GM18507 (cell line): ENCODE measurements at regions not wholly inside any gene's neighbourhood (a gene's known extent, or its start where the extent isn't known, plus 50 kb on each side); places are given as distances from the start of the nearest gene placed in this dataset.
"Not testable (repeated sequence)": the region's sequence is repeated elsewhere in the genome, so short reads cannot be mapped to it uniquely, and the experiment has no call there.

Experiments
- DNase-seq: peaks from one replicate; pipeline ENCODE4 v3.0.0; 2011; ENCODE audit warnings: low read depth; ENCODE audit not compliant: insufficient read length; ENCODE audit errors: extremely low spot score
- FAIRE-seq: peaks from 2 replicates; lab custom pipeline; 2011; peaks lifted over from hg19 to GRCh38; lab: Jason Lieb, UNC

DNA sequence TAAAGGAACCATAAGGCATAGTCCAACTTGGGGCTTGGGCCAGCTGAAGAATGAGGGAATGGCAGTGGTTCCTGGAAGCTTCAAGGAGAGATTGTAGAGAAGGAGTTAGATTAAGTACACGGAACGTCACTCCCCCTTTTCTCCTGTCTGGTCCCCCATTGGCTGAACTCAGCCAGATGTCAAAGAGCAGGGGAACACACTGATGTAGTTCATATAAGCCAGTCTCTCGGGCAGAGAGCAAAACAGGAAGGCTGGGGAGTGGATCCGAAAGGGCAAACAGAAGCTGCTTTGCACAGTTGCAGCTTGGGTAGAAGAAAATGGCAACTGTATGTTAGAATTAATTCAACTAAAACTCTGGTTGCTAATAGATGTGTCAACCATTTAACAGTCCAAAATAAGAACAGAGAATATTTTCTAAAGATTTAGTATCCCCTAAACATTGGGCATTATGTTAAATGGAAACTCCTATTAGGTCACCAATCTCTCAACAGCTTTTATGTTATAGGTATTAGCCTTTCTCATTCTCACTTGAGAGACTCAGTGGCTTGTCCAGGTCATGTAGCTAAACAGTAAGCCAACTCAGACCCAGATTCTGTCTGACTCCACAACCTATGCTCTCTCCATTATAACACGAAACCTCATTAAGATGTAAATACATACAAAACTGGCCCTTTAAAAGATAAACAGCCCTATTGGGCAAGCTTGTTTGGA, 600.7 kb upstream of the USP24 start:
- no peak for FAIRE-seq

DNA sequence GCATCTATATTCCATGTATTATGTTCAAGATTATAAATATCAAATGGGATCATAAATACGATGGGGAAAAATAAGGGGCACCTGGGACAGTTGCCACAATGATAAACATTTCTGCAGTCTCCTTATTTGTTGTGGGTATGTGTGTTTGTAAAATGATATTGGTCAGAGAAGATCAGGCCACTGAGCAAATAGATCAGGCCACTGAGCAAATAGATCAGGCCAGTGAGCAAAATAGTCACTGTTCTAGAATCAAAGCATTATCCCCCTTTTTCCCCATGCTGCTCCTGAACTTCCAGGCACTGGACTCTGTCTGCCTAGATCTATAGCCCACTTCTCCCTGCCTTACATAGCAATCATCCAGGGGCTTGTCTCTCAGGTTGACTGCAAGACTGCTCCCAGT, 599.8 kb upstream of the USP24 start:
- no peak for DNase-seq
- no peak for FAIRE-seq

More for the DNA sequence above, 600.7 kb upstream of the USP24 start:
- DNase-seq, result no peak

DNA sequence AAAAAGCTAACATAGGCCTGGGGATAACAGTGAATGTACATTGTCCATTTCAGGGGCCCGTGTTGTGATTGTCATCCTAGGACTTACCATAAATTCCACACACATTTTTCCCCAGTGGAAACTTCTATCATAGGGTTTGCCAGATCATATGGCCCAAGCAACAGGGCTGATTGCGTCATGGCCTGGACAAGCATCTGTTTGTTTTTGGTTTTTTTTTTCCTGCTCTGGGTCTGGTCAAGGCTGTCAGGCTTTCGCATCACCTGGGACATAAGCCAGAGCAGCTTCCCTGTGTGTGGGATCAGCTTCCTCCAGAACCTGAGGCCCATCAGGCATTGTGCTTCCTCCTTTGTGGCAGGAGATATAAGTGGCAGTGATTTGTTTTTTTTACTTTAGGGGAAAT, 598.5 kb upstream of the USP24 start:
- no peak for DNase-seq
- FAIRE-seq, result no peak

DNA sequence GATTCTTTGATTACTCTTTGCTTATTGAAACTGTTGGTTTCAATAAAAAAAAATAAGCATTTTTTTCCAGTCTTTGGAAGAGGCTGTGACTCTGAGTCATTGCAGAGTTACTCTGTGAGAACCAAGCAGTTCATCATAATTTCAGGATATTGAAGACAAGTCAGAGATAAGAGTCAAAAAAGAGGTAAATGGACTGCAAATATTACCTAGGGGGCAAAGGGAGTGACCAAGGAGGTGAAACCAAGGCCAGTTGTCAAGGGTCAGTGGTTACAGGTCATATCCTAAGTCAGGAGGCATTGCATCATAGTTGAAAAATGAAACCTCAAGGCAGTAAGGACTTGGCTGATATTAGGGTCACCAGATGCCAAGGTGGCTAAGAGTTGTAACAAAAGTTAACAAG, 597.1 kb upstream of the USP24 start:
- DNase-seq (no peak), FAIRE-seq (no peak)

DNA sequence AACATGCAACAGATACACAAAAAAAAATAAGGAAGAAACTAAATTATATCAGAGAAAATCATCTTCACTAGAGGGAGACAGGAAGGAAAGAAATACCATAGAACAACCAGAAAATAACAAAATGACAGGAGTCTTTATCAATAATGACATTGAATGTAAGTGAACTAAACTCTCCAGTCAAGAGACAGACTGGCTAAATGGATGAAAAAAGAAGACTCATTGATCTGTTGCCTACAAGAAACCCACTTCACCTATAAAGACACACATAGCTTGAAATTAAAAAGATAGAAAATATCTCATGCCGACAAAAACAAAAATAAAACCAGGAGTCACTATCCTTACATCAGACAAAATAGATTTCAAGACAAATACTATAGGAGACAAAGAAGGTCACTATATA, 593.1 kb upstream of the USP24 start:
- DNase-seq (no peak), FAIRE-seq (no peak)

DNA sequence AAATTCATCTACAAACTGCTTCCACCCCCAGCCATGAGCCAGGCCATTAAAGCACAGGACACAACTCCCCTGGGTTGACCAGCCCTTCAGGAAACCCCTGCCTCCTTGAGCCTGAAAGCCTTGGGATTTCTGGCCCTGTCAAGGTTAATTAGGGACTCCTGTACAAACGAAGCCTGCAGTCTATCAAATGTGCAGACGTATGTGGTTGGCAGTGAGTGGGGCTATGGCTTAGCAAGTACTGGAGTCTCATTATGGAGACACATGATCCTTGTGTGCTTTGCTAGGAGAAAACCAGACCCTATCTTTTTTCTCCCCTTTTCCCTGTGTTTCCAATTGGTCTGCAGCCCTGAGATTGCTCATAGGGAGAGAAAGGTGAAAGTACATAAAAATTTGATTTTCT, 588.3 kb upstream of the USP24 start:
- FAIRE-seq (no peak), DNase-seq (no peak)

DNA sequence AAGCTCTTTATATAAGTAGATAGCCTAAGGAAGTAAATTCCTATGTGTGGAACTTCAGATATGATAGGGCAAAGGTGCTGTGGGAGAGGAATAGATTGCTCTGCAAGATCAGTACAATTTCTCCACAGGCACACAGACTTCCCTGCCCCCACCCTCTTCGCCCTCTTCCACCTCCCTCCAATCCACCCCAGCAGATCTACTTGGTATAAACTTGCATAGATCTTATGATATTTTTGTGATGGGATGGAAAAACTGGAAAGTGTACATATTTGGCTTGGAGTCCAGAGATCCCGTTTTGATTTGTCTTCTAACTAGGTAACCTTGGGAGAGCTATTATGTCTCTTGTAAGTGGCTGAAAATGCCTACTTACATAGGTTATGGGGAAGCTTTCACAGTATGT, 586.3 kb upstream of the USP24 start:
- FAIRE-seq, result no peak
- DNase-seq, result no peak

DNA sequence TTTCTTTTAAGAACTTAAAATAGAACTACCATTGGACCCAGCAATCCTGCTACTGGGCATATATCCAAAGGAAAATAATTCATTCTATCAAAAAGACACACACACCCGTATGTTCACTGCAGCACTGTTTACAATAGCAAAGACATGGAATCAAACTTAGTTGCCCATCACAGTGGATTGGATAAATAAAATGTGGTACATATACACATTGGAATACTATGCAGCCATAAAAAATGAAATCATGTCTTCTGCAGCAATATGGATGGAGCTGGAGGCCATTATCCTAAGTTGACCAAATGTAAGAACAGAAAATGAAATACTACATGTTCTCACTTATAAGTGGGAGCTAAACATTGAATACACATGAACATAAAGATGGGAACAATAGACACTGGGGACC, 585.3 kb upstream of the USP24 start:
- DNase-seq (no peak), FAIRE-seq (no peak)

DNA sequence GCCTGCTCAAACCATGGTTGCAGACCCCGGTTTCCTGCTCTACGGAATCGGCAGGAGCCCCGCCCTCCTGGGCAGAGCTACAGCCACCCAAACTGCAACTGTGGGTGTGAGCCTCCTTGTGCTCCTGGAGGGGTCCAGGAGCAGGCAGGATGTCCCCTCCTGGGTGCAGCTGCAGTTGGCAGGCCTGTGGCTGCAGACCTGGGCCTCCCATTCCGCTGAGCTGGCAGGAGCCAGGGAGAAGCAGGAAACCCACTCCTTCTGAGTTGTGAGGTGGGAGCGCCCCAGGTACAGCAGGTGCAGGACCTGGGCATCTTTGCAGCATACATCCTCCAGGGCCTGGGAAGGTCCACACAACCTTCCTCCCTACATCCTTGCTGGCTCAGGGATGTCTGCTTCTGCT, 578.7 kb upstream of the USP24 start:
- no peak for FAIRE-seq
- no peak for DNase-seq

DNA sequence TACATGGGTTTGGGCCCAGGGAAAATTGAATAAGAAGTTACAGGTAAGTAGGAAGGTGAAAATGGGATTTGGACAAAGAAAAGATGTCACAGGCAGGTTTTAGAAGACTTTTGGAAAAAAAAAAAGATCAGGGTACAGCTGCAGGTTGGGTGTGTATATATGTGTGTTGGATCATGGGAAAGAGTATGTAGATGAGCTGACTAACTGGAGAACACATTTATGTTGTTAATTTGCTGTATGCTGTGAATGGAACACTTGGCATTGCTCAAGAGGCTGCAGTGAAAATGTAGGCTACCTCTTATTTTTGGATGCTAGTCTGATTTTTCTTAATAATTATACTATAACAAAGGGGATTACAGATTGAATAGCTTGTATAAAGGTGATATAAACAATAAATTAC, 577.7 kb upstream of the USP24 start:
- no peak for DNase-seq
- no peak for FAIRE-seq

DNA sequence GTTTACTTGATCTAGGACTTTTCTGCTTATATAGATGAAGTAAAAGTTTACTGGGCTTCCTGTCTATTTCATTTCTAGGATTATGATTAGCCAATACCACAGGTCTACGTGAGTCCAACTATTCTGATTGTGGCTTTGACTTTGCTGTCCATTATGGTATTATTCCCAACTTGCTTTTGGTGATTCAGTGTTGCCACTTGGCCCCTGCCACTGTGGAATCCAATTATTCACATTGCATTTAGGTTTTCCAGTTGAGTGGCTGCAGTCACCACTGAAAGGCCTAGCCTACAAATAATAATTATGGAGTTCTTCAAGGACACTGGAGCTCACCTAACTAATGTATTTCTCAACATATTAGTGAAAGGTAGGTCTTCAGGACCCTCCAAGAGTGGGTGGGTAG, 574.3 kb upstream of the USP24 start:
- DNase-seq (no peak), FAIRE-seq (no peak)

DNA sequence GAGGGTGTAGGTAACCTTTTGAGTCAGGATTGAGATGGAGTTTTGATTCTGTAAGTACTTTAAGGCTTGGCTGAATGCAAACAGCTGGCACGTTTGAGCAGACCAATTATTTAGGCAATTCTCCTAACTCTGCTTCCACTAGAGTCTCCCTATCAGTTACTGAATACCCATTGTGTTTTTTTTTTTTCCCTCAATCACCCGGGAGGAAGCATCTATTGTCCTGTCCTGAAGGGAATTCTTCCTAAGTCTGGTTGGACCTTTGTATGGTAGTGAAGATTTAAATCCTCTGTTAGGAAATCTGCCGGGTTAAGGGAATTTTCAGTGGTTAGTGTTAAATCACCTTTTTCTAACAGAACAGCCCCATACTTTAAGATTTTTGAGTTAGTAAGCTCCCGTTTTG, 571.2 kb upstream of the USP24 start:
- no peak for FAIRE-seq
- DNase-seq, result no peak

DNA sequence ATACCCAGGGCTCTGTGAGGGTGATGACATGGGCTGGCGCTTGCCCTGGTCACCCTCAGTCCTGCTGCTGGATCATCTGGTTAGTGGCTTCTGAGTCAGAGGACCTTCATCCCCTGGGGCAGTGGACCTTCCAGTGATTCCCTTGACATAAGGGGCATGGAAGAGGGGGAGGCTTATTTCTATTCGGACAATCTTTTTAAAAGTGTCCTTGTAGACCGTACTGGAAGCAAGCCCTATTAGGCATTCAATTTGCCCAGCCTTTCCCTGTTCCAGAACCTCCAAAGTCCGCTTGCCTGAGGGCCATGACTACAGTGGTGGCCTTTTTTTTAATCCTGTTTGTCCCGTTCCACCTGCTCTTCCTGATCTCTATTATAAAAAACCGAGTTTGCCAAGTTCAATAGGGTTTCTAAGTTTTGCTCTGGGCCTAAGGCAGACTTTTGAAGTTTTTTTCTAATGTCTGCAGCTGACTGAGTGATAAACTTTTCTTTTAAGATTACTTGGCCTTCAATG, 569.8 kb upstream of the USP24 start:
- not testable (repeated sequence) for DNase-seq, FAIRE-seq

DNA sequence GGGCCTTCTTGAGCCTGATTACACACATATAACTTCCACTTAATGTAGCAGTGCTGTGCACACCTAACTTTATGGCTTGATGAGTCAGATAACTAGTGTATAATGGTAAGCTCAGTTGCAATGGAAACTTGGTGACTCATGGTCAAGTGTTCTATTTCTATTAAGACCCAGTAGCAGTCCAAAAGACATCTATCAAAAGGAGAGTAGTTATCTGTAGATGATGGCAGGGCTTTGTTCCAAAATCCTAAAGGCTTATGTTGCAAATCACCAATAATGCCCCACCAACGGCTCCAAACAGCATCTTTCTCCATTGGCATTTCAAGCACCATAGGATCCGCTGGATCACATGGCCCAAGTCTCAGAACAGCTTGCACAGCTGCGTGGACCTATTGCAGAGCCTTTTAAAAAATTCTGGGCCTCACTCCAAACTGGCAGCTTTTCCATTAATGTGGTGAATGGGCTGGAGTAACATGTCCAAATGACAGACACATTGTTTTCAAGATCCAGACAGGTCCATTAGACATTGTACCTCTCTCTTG, 566.8 kb upstream of the USP24 start:
- FAIRE-seq (no peak), DNase-seq (no peak)

DNA sequence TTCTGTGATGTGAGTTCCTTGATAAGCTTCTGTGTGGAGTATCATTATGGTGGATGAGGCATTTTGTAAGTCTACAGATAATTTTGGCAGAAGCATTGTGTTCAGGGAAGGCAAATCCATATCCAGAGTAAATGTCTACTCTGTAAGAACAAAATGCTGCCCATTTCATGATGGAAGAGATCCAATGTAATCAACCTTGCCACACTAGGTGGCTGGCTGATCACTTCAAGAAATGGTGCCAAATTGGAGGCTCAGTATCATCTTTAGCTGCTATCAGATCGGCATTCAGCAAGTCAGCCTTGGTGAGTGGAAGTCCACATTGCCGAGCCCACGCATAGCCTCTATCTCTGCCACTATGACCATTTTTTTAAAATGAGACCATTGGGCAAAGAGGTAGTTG, 565.8 kb upstream of the USP24 start:
- DNase-seq (no peak), FAIRE-seq (no peak)

DNA sequence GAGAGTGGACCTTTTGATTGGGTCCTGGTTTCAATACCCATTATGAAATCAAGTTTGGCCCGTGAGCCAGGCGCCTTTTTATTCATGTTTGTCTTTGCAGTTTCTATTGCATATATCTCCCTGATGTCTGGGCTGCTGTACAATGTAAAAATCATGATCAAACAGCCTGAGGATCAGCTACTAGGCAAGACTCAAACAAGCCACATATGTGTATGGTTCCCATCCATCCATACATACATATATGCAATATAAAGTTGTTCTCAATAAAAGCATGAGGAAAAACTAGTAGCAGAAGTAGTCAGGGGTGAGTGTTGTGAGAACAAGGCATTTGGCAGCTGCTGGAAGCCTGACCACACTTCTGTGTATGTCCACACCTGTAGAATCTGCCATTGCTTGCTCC, 562.4 kb upstream of the USP24 start:
- no peak for DNase-seq
- FAIRE-seq, result no peak

DNA sequence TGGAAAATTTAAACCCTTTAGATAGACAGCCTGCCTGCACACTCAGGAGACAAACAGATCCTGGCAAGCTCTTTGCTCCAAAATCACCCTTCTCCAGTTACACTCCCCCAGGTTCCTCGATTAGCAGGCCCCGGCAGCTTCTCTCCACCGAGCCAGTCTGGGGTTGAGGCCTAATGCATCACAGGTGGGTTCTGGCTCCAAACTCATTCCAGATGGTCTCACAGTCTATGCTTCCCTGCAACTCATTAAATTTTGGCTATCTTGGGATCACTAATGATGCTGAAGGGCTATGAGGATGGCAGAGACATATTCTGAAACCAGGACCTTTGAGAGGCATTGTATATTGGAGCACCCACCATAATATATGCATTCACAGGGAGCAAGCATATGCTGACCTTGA, 559.8 kb upstream of the USP24 start:
- no peak for FAIRE-seq
- no peak for DNase-seq

DNA sequence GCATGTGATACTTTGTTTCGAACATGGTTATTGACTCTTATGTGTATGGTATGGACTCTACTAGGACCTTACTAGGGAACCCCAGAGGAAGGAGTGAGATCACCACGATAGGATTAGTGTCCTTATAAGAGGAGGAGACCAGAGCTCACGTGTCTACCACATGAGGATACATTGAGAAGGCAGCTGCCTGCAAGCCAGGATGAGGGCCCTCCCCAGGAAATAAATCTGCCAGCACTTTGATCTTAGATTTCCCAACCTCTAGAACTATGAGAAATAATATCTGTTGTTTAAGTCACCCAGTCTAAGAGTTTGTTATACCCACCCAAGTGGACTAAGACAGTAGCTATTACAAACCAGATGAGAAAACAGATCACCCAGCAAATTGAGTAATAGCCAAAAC, 559.3 kb upstream of the USP24 start:
- FAIRE-seq, result no peak
- DNase-seq, result no peak

DNA sequence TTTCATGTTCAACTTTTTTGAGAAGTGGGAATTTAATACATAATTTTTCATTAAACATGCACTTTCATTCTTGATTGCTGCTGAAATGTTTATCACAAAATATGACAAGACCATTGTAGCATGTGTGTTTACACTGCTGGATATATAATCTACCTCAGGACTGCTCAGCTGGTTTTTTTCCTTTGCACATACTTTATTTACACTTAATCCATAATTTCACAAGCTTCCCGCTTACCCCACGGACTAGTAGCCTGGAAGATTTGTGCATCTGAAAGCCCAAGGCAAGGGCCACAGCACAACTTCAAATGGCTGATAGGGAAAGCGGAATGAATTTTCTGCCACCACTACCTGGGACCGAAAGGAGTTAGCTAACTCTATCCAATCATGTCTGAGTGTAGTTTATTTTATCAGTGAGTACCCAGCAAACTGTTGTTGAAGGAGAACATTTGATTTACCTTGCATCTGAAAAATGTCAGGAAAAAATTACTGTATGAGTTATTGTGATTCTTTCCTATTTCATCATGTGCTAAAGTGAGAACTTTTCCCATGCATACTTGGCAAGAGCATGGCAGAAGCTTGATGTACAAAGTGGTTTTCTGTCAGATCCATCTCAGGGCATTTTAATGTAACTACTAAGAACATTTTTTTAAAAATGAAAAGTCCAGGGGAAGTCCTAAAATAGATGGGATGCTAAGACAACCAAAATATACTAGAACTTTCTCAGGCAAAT, 558.2 kb upstream of the USP24 start:
- no peak for DNase-seq
- no peak for FAIRE-seq

DNA sequence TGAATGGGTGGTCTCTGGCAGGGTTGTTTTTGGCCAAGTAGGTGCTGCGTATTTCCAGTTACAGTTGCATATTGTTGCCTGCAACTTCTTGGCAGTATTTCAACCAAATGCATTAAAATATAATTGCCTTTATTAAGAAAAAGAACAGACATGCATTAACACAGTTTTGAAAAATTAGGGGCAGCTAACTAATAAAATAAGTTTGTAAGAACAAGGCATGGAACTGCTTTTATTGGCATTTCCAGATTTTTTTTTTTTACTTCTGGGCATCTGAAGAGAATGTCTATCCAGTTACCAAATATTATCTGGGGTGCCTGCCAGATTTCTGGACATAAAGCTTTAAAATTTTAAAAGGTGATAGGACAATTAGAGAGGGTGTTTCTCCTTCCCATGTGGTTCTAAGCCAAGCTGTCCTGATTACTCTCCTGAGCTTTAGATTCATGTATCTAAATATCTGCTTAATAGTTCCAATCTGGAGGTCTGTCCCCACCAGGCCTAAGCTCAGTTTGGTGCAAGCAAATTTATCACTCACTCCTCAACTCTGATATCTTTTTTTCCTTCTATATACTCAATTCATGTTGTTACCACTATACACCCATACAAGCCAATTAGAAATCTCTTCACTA, 553.3 kb upstream of the USP24 start:
- FAIRE-seq, result no peak
- DNase-seq, result no peak

DNA sequence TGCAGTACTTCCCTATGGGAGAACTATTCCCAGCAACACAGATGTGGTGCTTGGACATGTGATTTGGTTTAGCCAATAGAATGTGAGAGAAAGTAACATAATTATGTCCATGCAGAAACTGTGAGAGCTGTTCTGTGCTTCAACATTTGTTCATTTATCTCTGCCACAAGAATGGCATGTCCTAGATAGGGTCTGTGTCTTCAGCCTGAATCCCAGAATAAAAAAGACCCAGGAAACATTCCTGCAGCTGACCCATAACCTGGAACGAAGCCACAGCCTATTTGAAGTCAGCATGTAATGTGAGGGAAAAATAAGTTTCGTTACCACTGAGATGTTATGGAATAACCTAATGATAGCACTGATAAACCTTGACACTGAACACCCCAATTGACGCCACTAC, 552.0 kb upstream of the USP24 start:
- FAIRE-seq, result no peak
- no peak for DNase-seq
